OCI-LY3 (cell line): ENCODE measurements at regions not wholly inside any gene's neighbourhood (a gene's known extent, or its start where the extent isn't known, plus 50 kb on each side); places are given as distances from the start of the nearest gene placed in this dataset.

Experiments used
- CTCF ChIP-seq: fragments of 200-600, 300-600 bp; sonication (generic); IDR thresholded peaks from 2 replicates; pipeline ENCODE4 v1.5.1; 2014; ENCODE audit warnings: antibody characterized with exemption, low read length, low read depth
- EZH2phosphoT487 ChIP-seq: fragments of 200-600 bp; shearing (Covaris generic); IDR thresholded peaks from 2 replicates; pipeline ENCODE4 v1.6.1; 2018; ENCODE audit warnings: antibody characterized with exemption, mixed run types, low read depth

DNA sequence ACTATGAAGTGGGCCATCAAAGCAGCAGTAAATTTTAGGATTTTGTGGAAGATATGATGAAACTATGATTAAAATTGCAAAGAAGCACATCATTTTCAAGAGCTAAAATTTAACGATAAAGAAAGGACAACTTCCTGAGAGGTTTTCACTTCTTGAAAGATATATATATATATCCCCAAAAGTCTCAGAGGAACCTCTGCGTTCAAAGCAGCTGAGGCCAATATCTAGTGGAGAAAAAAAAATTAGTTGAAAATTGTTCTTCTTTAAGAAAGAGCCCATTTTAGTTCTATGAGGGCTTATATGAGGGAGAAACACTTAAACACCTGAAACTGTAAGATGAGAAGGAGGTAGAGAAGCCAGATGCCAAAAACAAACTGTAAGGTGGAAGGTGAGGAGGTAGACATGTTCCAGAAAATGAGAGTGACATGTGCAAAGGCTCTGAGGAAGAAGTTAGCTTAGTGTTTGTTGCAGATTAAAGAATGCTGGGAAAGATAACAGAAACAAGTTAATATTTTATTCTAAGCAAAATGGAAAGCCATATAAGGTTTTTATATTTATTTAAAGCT is 72.9 kb upstream of the VRK2 start:
- TF ChIP-seq CTCF (no peak), EZH2phosphoT487 (no peak)
